ENCODE measurements at regions not wholly inside any gene's neighbourhood (a gene's known extent, or its start where the extent isn't known, plus 50 kb on each side); places are given as distances from the start of the nearest gene placed in this dataset.
"Not testable (repeated sequence)": the region's sequence is repeated elsewhere in the genome, so short reads cannot be mapped to it uniquely, and the experiment has no call there.

- no peak for DNase-seq (ENCODE audit: low spot score)
These were observed 221.6 kb downstream of the NR2F1-AS1 start for GRCh38 chr5:93359296-93359959.

- DNase-seq (ENCODE audit: low spot score), result no peak
These were observed 222.8 kb downstream of the NR2F1-AS1 start for GRCh38 chr5:93358176-93358575.

- no peak for DNase-seq (ENCODE audit: low spot score)
These were observed 223.3 kb downstream of the NR2F1-AS1 start for GRCh38 chr5:93357686-93358085.

DNA sequence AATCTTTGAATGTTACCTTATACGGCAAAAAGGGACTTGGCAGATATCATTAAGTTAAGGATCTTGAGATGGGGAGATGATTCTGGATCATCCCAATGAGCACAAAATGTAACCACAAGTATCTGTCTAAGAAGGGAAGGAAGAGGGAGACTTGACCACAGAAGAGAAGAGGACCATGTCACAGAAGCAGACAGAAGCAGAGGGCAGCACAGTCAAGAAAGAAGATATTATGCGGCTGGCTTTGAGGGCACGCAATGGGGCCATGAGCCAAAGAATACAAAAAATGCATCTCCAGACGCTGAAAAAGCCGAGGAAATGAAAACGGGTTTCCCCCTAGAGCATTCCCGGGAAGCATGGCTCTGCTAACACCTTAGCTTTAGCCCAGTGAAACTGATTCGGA lies 225.3 kb downstream of the NR2F1-AS1 start:
- DNase-seq (ENCODE audit: low spot score), result no peak

DNA sequence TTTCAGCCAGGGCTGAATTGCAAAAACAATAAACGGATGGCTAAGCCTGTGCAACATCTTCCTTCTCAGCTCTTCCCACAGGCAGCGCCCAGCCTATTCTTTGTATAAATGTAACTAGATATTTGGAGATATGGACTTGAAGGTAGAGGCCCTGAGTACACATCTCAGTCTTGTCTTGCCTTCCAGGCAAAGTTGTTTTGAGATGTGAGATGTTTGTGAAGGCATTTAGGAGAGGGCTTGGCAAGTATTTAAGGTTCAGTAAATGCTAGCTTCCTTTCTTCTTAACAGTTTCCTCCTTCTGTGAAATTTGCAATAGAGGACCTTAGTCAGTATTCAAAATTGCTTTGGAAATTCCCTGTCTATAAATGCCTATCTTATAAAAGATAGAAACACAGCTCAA lies 228.8 kb downstream of the NR2F1-AS1 start:
- no peak for DNase-seq (ENCODE audit: low spot score)

DNA sequence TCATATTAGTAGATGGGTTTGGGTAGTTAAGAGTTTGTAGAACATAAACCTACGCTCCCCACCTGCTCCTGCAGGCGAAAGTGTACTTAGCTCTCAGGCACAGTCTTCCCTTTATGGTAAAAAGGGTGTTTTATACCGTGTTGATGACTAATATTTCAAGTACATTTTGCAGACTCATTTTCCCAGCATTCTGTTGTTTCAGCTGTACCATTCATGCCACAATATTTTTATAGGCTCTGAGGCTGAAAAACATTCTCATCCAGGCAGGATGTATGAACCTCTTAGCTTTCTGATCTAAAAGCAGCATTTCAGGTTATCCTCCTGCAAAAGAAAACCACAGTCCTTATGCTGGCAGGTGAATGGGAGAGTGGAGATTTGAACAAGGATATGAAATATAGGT lies 231.4 kb downstream of the NR2F1-AS1 start:
- no peak for DNase-seq (ENCODE audit: low spot score)

DNA sequence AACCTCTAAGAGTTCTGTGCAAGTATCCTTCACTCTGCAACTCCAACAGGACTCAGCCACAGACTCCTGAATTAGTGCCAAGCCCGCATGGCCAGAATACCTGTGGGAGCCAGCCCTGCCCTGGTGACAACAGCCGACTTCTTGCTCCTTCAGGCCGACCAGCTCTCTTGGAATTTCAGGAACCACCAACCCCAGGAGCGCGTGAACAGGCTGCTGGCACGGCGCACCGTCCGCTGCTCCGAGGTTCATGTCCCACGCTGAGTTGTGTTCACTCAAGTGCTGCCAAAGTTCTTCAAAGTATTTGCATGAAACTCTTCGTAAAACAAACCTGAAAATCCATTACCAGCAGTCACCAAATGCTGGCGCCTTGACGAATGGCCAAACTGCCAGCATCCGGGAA lies 232.8 kb downstream of the NR2F1-AS1 start:
- DNase-seq (ENCODE audit: low spot score), result no peak

- DNase-seq (ENCODE audit: low spot score), result not testable (repeated sequence)
These were observed 234.2 kb downstream of the NR2F1-AS1 start for GRCh38 chr5:93346850-93347249.

- DNase-seq (ENCODE audit: low spot score), result no peak
These were observed 234.7 kb downstream of the NR2F1-AS1 start for GRCh38 chr5:93346301-93346700.

DNA sequence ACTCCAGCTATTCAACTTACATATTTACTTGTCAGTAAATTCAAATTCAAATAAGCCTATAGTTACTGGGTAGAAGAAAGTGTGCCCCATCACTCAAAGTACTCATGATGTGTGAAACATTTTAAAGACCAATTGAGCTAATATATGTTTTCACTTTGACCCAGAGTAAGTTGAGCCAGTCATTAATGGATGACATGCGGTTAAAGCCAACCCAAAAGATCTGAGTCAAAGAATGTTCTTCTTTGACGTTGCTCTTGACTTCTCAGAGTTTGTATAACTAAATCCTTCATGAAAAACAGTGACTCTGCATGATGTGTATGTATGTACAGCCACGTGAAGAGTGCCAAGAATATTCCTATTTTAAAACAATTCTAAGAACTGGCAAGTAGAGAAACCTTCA lies 237.4 kb downstream of the NR2F1-AS1 start:
- no peak for DNase-seq (ENCODE audit: low spot score)

GRCh38 chr5:93342563-93343061 lies 238.4 kb downstream of the NR2F1-AS1 start:
- DNase-seq (ENCODE audit: low spot score), result no peak

- no peak for DNase-seq (ENCODE audit: low spot score)
These were observed 240.1 kb downstream of the NR2F1-AS1 start for GRCh38 chr5:93340881-93341280.

- DNase-seq (ENCODE audit: low spot score), result no peak
These were observed 243.9 kb downstream of the NR2F1-AS1 start for GRCh38 chr5:93337138-93337537.

- no peak for DNase-seq (ENCODE audit: low spot score)
These were observed 244.5 kb downstream of the NR2F1-AS1 start for GRCh38 chr5:93336330-93337110.

DNA sequence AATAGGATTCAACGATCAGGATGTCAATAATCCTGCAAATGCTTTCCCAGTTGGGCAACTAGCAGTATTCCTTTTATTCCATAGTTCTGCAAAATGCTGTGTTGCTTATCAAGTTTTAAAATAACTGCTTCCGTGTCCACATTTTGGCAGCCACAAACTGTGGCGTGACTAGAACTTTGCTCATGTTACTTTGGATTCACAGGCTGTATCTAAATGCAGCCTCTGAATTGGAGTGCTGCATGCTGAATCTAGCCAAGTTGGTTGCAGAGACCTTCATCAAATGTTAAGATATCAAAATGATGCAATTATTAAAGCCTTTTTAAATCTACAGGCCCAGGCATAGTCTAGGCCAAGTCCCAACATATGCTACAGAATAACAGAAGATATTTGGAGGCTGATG lies 249.2 kb downstream of the NR2F1-AS1 start:
- DNase-seq (ENCODE audit: low spot score), result no peak

GRCh38 chr5:93331241-93331640 lies 249.8 kb downstream of the NR2F1-AS1 start:
- no peak for DNase-seq (ENCODE audit: low spot score)

DNA sequence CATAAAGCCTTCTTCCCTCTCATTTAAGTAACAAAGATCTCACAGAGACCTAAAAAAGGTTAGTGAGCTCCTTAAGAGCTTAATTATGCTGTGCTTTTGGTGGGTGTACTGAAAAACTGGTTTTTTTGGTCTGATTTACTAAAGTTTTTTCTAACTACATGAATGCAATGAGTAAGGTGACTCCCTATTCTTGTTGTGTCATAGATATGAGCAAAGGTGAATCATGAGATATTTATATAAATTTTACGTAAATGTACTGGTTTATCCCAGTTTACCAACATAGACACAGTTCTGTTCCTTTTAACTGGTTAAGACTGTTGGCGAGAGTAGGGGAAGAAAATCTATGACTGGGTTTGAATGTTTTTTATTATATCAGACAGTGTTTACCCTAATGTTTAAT lies 250.5 kb downstream of the NR2F1-AS1 start:
- DNase-seq (ENCODE audit: low spot score), result no peak

- DNase-seq (ENCODE audit: low spot score), result no peak
These were observed 251.3 kb downstream of the NR2F1-AS1 start for GRCh38 chr5:93329756-93330155.

GRCh38 chr5:93328833-93329232 lies 252.2 kb downstream of the NR2F1-AS1 start:
- no peak for DNase-seq (ENCODE audit: low spot score)

DNA sequence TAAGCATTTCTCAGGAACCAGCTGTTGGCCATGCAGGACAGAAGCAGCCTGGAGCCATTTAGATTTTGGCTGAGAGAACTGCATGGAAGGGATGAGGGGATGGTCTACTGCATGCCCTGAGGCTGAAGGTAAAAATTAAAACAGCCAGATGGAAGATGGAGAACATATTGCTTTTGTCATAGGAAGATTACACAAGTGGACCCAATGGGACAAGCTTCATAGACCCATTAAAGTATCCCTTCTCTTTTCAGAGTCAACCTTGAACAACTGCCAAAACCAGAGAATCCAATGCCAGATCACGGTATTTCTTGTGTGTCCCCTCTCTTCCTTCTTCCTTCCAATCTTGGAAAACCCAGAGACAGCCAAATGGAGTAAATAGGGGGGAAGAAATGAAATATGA lies 253.4 kb downstream of the NR2F1-AS1 start:
- no peak for DNase-seq (ENCODE audit: low spot score)

GRCh38 chr5:93325946-93326345 lies 255.1 kb downstream of the NR2F1-AS1 start:
- DNase-seq (ENCODE audit: low spot score), result no peak

DNA sequence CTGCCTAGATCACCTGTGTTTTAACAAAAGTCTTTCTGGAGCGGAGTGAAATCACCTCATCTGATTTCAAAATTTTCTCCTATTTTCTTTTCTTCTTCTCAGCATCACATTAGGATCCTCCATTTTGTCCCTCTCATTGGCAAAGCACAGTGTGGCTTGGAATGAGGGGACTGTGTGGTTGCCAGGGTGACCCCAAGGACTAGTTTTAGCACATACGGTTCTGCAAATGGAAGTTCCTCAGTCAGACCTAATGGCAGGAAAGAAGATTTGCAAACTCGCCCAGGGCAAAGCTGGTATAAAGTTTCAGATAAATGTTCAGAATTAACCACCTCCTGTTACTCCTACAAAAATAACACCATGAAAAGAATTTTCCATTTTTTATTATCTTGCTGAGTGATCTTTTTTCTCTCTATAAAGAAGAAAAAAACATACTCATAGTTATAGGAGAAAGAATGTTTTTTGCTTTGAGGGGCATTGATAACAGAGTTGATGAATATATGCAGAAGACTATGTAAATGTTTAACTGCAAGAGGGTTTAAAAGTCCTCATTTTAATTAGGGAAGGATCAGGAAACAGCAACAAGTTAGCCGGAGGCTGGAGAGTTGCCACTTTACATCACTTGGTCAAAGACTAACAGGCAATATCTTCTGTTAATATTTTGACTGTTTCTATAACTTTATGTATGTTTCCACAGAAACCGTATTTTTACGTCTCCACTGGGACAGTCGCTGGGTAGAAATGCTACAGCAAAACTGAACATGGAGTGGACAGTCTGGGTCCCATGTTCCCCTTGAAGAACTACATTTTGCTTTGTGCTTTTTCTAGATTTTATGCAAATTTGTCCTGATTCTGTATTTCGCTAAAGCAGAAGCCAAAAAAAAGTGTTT lies 257.8 kb downstream of the NR2F1-AS1 start:
- no peak for DNase-seq (ENCODE audit: low spot score)
